HepG2 (cell line): ENCODE measurements at regions not wholly inside any gene's neighbourhood (a gene's known extent, or its start where the extent isn't known, plus 50 kb on each side); places are given as distances from the start of the nearest gene placed in this dataset.

ENCODE experiments used
- DPF2 ChIP-seq: sonication (generic); formaldehyde crosslinking; IDR thresholded peaks from 2 replicates; pipeline ENCODE4 v1.4.0; 2020; ENCODE audit warnings: mild to moderate bottlenecking, low read depth, missing genetic modification reagents, borderline replicate concordance
- NKX3-1 ChIP-seq: sonication (generic); formaldehyde crosslinking; IDR thresholded peaks from 2 replicates; pipeline ENCODE4 v1.5.0; 2020; ENCODE audit warnings: missing genetic modification reagents
- PAX8 ChIP-seq: sonication (generic); formaldehyde crosslinking; IDR thresholded peaks from 2 replicates; pipeline ENCODE4 v1.8.0; 2022; ENCODE audit warnings: mild to moderate bottlenecking, missing genetic modification reagents, borderline replicate concordance
- SIX4 ChIP-seq: sonication (generic); formaldehyde crosslinking; IDR thresholded peaks from 2 replicates; pipeline ENCODE4 v1.4.0; 2020; ENCODE audit warnings: missing genetic modification reagents
- SMAD9 ChIP-seq: sonication (generic); formaldehyde crosslinking; IDR thresholded peaks from 2 replicates; pipeline ENCODE4 v1.5.1; 2020; ENCODE audit warnings: mild to moderate bottlenecking, missing genetic modification reagents
- ZNF7 ChIP-seq: IDR thresholded peaks from 2 replicates; pipeline ENCODE4 v1.6.1; 2016; ENCODE audit warnings: missing biosample characterization, missing genetic modification reagents
- ZNF780A ChIP-seq: sonication (generic); formaldehyde crosslinking; IDR thresholded peaks from 2 replicates; pipeline ENCODE4 v1.8.0; 2022; ENCODE audit warnings: mild to moderate bottlenecking, missing genetic modification reagents, moderate library complexity
- TF ChIP-seq, protein P1 (sequence below): sonication (generic); formaldehyde crosslinking; IDR thresholded peaks from 2 replicates; pipeline ENCODE4 v1.9.0; 2021; ENCODE audit warnings: mild to moderate bottlenecking, missing genetic modification reagents
- TF ChIP-seq, protein P2 (sequence below): sonication (generic); formaldehyde crosslinking; IDR thresholded peaks from 2 replicates; pipeline ENCODE4 v1.4.0; 2020; ENCODE audit warnings: missing genetic modification reagents; ENCODE audit errors: not compliant biosample characterization
- TF ChIP-seq, protein P3 (sequence below): sonication (generic); formaldehyde crosslinking; IDR thresholded peaks from 2 replicates; pipeline ENCODE4 v1.4.0; 2020; ENCODE audit warnings: missing genetic modification reagents

DNA sequence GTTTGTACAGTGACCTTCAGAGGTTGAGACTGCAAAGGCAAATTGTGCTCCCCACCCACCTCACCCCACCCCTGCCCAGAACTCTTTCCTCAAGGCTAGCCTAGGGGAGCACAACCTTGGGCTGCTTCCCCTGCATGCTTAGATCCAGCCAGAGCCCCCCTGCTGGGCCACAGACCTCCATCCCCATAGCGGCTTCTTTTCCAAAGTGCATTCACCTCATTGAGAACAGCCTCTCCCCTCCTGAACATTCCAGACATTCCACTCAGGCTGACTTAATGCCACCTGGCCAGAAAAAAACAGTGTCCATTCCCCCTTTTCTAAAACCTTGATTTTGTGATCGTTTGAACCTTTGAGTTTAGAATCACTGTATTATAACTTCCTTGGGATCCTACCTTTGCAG, 124.4 kb upstream of the TOPAZ1 start (continued):
- TF ChIP-seq, protein P1, sequence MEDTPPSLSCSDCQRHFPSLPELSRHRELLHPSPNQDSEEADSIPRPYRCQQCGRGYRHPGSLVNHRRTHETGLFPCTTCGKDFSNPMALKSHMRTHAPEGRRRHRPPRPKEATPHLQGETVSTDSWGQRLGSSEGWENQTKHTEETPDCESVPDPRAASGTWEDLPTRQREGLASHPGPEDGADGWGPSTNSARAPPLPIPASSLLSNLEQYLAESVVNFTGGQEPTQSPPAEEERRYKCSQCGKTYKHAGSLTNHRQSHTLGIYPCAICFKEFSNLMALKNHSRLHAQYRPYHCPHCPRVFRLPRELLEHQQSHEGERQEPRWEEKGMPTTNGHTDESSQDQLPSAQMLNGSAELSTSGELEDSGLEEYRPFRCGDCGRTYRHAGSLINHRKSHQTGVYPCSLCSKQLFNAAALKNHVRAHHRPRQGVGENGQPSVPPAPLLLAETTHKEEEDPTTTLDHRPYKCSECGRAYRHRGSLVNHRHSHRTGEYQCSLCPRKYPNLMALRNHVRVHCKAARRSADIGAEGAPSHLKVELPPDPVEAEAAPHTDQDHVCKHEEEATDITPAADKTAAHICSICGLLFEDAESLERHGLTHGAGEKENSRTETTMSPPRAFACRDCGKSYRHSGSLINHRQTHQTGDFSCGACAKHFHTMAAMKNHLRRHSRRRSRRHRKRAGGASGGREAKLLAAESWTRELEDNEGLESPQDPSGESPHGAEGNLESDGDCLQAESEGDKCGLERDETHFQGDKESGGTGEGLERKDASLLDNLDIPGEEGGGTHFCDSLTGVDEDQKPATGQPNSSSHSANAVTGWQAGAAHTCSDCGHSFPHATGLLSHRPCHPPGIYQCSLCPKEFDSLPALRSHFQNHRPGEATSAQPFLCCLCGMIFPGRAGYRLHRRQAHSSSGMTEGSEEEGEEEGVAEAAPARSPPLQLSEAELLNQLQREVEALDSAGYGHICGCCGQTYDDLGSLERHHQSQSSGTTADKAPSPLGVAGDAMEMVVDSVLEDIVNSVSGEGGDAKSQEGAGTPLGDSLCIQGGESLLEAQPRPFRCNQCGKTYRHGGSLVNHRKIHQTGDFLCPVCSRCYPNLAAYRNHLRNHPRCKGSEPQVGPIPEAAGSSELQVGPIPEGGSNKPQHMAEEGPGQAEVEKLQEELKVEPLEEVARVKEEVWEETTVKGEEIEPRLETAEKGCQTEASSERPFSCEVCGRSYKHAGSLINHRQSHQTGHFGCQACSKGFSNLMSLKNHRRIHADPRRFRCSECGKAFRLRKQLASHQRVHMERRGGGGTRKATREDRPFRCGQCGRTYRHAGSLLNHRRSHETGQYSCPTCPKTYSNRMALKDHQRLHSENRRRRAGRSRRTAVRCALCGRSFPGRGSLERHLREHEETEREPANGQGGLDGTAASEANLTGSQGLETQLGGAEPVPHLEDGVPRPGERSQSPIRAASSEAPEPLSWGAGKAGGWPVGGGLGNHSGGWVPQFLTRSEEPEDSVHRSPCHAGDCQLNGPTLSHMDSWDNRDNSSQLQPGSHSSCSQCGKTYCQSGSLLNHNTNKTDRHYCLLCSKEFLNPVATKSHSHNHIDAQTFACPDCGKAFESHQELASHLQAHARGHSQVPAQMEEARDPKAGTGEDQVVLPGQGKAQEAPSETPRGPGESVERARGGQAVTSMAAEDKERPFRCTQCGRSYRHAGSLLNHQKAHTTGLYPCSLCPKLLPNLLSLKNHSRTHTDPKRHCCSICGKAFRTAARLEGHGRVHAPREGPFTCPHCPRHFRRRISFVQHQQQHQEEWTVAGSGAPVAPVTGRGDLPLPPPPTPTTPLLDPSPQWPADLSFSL (CRISPR knock-in tag), result no peak
- TF ChIP-seq SMAD9 (CRISPR knock-in tag) (no peak), PAX8 (CRISPR knock-in tag) (no peak), ZNF780A (no peak), DPF2 (CRISPR knock-in tag) (no peak), NKX3-1 (CRISPR knock-in tag) (no peak), ZNF7 (CRISPR knock-in tag) (no peak), SIX4 (no peak)
- TF ChIP-seq, protein P2, sequence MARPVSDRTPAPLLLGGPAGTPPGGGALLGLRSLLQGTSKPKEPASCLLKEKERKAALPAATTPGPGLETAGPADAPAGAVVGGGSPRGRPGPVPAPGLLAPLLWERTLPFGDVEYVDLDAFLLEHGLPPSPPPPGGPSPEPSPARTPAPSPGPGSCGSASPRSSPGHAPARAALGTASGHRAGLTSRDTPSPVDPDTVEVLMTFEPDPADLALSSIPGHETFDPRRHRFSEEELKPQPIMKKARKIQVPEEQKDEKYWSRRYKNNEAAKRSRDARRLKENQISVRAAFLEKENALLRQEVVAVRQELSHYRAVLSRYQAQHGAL (CRISPR knock-in tag), result no peak
- TF ChIP-seq, protein P3, sequence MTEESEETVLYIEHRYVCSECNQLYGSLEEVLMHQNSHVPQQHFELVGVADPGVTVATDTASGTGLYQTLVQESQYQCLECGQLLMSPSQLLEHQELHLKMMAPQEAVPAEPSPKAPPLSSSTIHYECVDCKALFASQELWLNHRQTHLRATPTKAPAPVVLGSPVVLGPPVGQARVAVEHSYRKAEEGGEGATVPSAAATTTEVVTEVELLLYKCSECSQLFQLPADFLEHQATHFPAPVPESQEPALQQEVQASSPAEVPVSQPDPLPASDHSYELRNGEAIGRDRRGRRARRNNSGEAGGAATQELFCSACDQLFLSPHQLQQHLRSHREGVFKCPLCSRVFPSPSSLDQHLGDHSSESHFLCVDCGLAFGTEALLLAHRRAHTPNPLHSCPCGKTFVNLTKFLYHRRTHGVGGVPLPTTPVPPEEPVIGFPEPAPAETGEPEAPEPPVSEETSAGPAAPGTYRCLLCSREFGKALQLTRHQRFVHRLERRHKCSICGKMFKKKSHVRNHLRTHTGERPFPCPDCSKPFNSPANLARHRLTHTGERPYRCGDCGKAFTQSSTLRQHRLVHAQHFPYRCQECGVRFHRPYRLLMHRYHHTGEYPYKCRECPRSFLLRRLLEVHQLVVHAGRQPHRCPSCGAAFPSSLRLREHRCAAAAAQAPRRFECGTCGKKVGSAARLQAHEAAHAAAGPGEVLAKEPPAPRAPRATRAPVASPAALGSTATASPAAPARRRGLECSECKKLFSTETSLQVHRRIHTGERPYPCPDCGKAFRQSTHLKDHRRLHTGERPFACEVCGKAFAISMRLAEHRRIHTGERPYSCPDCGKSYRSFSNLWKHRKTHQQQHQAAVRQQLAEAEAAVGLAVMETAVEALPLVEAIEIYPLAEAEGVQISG, result no peak
